Naive thymus-derived CD4-positive, alpha-beta T cell (primary cell): ENCODE measurements at regions not wholly inside any gene's neighbourhood (a gene's known extent, or its start where the extent isn't known, plus 50 kb on each side); places are given as distances from the start of the nearest gene placed in this dataset.

Experiments
- ATAC-seq: fragments of 150-1000 bp; cut with Tn5 transposase; 2 replicates; pipeline ENCODE4 v1.10.0; 2021; ENCODE audit warnings: mild to moderate bottlenecking, moderate library complexity
- CTCF ChIA-PET: fragments of 350-600 bp; sonication (Branson Sonifier 250); formaldehyde crosslinking; loops from one replicate; lab custom pipeline; 2021; ENCODE audit warnings: antibody characterized with exemption; lab: Charles Lee
- POLR2A ChIA-PET: fragments of 350-600 bp; sonication (Branson Sonifier 250); formaldehyde crosslinking; loops from one replicate; lab custom pipeline; 2021; ENCODE audit warnings: antibody characterized with exemption, inconsistent platforms; lab: Charles Lee
- DNase-seq, 9 donors: peaks; one replicate each; pipeline versions ENCODE4 v3.0.0 to v3.0.0-alpha.2; 2020 to 2022; ENCODE audit warnings: mixed read lengths in 1 of 9
- H3K27ac ChIP-seq: one replicate; pipeline ENCODE4 v1.7.0; 2013; ENCODE audit warnings: mild to moderate bottlenecking, low read depth, low read length, moderate library complexity
- H3K27me3 ChIP-seq, 2 donors: one replicate each; pipeline ENCODE4 v1.7.0; 2013; ENCODE audit warnings: low read length in 2 of 2, mild to moderate bottlenecking in 2 of 2, moderate library complexity in 2 of 2; ENCODE audit not compliant: control insufficient read depth in 2 of 2, insufficient read depth in 2 of 2
- H3K36me3 ChIP-seq, 3 experiments: 1 replicate in 2 of 3; 2 replicates in 1 of 3; pipeline ENCODE4 v1.7.0; 2013; ENCODE audit warnings: low read length in 3 of 3, mild to moderate bottlenecking in 3 of 3, moderate library complexity in 1 of 3; ENCODE audit not compliant: insufficient read depth in 3 of 3, control insufficient read depth in 2 of 3
- H3K4me1 ChIP-seq, 2 donors: one replicate each; pipeline ENCODE4 v1.7.0; 2013; ENCODE audit warnings: low read length in 2 of 2, mild to moderate bottlenecking in 2 of 2, moderate library complexity in 1 of 2; ENCODE audit not compliant: control insufficient read depth in 2 of 2, insufficient read depth in 2 of 2
- H3K4me3 ChIP-seq: 2 replicates; pipeline ENCODE4 v1.7.0; 2013; ENCODE audit warnings: mild to moderate bottlenecking, low read length
- H3K9me3 ChIP-seq, 3 experiments: 1 replicate in 2 of 3; 2 replicates in 1 of 3; pipeline ENCODE4 v1.7.0; 2013; ENCODE audit warnings: low read length in 3 of 3; ENCODE audit not compliant: control insufficient read depth in 2 of 3
- H3K27ac Mint-ChIP-seq, 9 donors: one replicate each; pipeline ENCODE4 v1.8.0; 2020 to 2022; ENCODE audit warnings: mixed read lengths in 9 of 9, mild to moderate bottlenecking in 8 of 9, moderate library complexity in 5 of 9, inconsistent platforms in 2 of 9
- H3K27me3 Mint-ChIP-seq, 5 donors: one replicate each; pipeline ENCODE4 v1.8.0; 2021 to 2022; ENCODE audit warnings: mixed read lengths in 5 of 5, mild to moderate bottlenecking in 1 of 5
- H3K36me3 Mint-ChIP-seq, 5 donors: one replicate each; pipeline ENCODE4 v1.8.0; 2020 to 2022; ENCODE audit warnings: mixed read lengths in 5 of 5, mild to moderate bottlenecking in 3 of 5, inconsistent platforms in 1 of 5
- H3K4me1 Mint-ChIP-seq, 7 donors: one replicate each; pipeline ENCODE4 v1.8.0; 2020 to 2022; ENCODE audit warnings: mixed read lengths in 7 of 7, mild to moderate bottlenecking in 3 of 7, inconsistent platforms in 1 of 7
- H3K4me3 Mint-ChIP-seq, 10 donors: one replicate each; pipeline ENCODE4 v1.8.0; 2020 to 2022; ENCODE audit warnings: mild to moderate bottlenecking in 10 of 10, mixed read lengths in 10 of 10, moderate library complexity in 6 of 10, inconsistent platforms in 2 of 10
- H3K9me3 Mint-ChIP-seq, 11 donors: one replicate each; pipeline ENCODE4 v1.8.0; 2020 to 2022; ENCODE audit warnings: mixed read lengths in 11 of 11, mild to moderate bottlenecking in 4 of 11, inconsistent platforms in 1 of 11, moderate library complexity in 1 of 11
- intact Hi-C, 2 donors: fragments of 100-400 bp; cut with micrococcal nuclease; formaldehyde crosslinking; loops; one replicate each; pipeline ENCODE4 v1.15.1; 2023

DNA sequence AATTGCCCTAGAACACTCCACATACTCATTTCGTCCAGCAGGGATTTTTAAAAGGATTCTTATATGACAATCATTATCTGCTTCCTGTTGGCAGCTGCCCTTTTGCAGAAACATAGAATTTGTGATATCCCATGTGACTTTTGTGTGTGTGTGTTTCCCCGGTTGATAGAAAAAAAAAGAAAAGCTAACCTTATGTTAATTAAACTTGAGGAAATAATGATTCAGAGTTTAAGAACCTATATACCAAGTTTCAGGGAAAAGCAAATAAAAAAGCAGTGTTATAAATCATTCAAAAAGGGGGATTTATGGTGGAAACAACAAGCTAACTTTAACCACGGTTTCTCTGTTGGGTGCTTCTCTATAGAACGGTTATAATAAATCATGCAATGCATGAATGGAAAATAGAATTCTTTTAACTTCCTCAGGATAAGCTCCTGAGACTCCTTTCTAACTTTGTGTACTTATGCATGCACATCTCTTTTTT, 826.9 kb upstream of the EYS start:
- no peaks in the 10 kb centered on the region for H3K27me3 ChIP-seq
- DNase-seq = no peak
- Mint-ChIP-seq H3K27me3 (no peaks in the 10 kb centered on the region), H3K4me3 (no peak overlapping the region), H3K27ac (no peak overlapping the region), H3K36me3 (no peaks in the 10 kb centered on the region), H3K4me1 (no peaks in the 10 kb centered on the region), H3K9me3 (peaks cover 0 to 37% (median 2%) of the 10 kb centered on the region in 11 donors)
- ChIA-PET POLR2A (no interaction called here), CTCF (no interaction called here)
- H3K36me3 ChIP-seq = no peaks in the 10 kb centered on the region
- no peak overlapping the region for H3K27ac ChIP-seq
- H3K4me1 ChIP-seq = no peaks in the 10 kb centered on the region
- no peaks in the 10 kb centered on the region for H3K9me3 ChIP-seq
- no peak for ATAC-seq
- H3K4me3 ChIP-seq = no peak overlapping the region
- intact Hi-C loops = no loop called here

DNA sequence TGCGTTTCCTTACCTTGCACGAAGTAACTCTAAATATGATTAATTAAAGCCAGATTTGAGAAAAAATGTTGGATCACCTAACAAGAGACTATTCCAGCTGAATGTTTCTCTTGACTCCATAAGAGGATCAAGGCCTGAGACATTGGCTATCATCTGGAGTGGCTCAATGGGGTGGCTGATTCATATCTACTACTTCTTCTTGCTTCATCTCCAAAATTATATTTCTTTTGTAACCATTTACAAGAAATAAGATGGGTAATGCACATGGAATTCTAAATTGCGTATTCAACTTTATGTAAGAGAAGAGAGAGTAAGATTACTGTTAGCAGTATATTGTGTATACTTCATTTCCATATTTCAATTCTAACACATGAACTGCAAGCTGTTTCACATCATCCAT, 819.0 kb upstream of the EYS start:
- intact Hi-C loops = no loop called here
- H3K27me3 ChIP-seq = no peaks in the 10 kb centered on the region
- H3K36me3 ChIP-seq = no peaks in the 10 kb centered on the region
- Mint-ChIP-seq H3K27ac (no peak overlapping the region), H3K27me3 (no peaks in the 10 kb centered on the region), H3K4me1 (no peaks in the 10 kb centered on the region), H3K4me3 (no peak overlapping the region), H3K9me3 (peaks cover 0 to 11% (median 0%) of the 10 kb centered on the region in 11 donors), H3K36me3 (no peaks in the 10 kb centered on the region)
- H3K4me3 ChIP-seq = no peak overlapping the region
- no peak overlapping the region for H3K27ac ChIP-seq
- no peaks in the 10 kb centered on the region for H3K4me1 ChIP-seq
- DNase-seq (no peak), ATAC-seq (no peak)
- ChIA-PET POLR2A (no interaction called here), CTCF (no interaction called here)
- H3K9me3 ChIP-seq = no peaks in the 10 kb centered on the region

DNA sequence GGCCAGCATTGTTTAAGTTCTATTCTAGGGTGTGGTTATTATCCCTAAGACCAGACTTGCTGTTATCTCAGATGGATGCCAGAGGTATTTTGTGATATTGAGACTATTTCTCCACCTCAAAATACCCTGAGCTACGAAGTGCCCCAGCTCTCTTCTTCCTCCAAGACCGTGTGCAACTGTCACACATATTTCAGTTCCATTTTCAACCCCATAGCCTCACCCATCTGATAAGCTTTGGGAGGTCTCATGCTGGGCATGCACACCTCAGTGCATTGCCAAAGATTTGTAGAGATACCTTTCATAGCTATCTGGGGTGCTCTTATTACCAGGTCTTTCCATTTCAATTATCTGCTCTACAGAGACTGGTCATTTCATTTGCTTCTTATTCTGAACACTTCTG, 815.8 kb upstream of the EYS start:
- Mint-ChIP-seq H3K4me3 (no peak overlapping the region), H3K27me3 (no peaks in the 10 kb centered on the region), H3K9me3 (peaks cover 0 to 12% (median 3%) of the 10 kb centered on the region in 11 donors), H3K4me1 (no peaks in the 10 kb centered on the region), H3K36me3 (no peaks in the 10 kb centered on the region), H3K27ac (no peak overlapping the region)
- Histone ChIP-seq H3K4me3 (no peak overlapping the region), H3K9me3 (no peaks in the 10 kb centered on the region), H3K36me3 (no peaks in the 10 kb centered on the region), H3K27ac (no peak overlapping the region), H3K4me1 (no peaks in the 10 kb centered on the region), H3K27me3 (no peaks in the 10 kb centered on the region)
- intact Hi-C loops = no loop called here
- DNase-seq (no peak), ATAC-seq (no peak)
- ChIA-PET CTCF (no interaction called here), POLR2A (no interaction called here)

GRCh38 chr6:66516377-66516776, 809.4 kb upstream of the EYS start:
- H3K4me1 Mint-ChIP-seq = no peaks in the 10 kb centered on the region
- DNase-seq (no peak), ATAC-seq (no peak)
- H3K36me3 Mint-ChIP-seq = peaks cover 0 to 3% (median 0%) of the 10 kb centered on the region in 5 donors
- H3K4me3 Mint-ChIP-seq = no peak overlapping the region
- Histone ChIP-seq H3K9me3 (no peaks in the 10 kb centered on the region), H3K4me3 (no peak overlapping the region), H3K27me3 (no peaks in the 10 kb centered on the region), H3K36me3 (no peaks in the 10 kb centered on the region), H3K27ac (no peak overlapping the region), H3K4me1 (no peaks in the 10 kb centered on the region)
- CTCF ChIA-PET = no interaction called here
- POLR2A ChIA-PET = no interaction called here
- H3K27me3 Mint-ChIP-seq = no peaks in the 10 kb centered on the region
- intact Hi-C loops = no loop called here
- peaks cover 0 to 29% (median 4%) of the 10 kb centered on the region in 11 donors for H3K9me3 Mint-ChIP-seq
- no peak overlapping the region for H3K27ac Mint-ChIP-seq

- intact Hi-C loops = no loop called here
- no peak overlapping the region for H3K4me3 ChIP-seq
- DNase-seq (no peak), ATAC-seq (no peak)
- H3K4me1 ChIP-seq = no peaks in the 10 kb centered on the region
- Mint-ChIP-seq H3K4me3 (no peak overlapping the region), H3K9me3 (peaks cover 1 to 34% (median 8%) of the 10 kb centered on the region in 11 donors), H3K27ac (no peak overlapping the region), H3K4me1 (no peaks in the 10 kb centered on the region), H3K27me3 (no peaks in the 10 kb centered on the region), H3K36me3 (no peaks in the 10 kb centered on the region)
- no peaks in the 10 kb centered on the region for H3K27me3 ChIP-seq
- POLR2A ChIA-PET = no interaction called here
- H3K9me3 ChIP-seq = no peaks in the 10 kb centered on the region
- H3K27ac ChIP-seq = no peak overlapping the region
- H3K36me3 ChIP-seq = no peaks in the 10 kb centered on the region
- CTCF ChIA-PET = no interaction called here
Observed at GRCh38 chr6:66508433-66508832, 801.4 kb upstream of the EYS start.

GRCh38 chr6:66499851-66500250, 792.8 kb upstream of the EYS start:
- H3K4me1 ChIP-seq = no peaks in the 10 kb centered on the region
- peaks cover 0 to 14% (median 5%) of the 10 kb centered on the region in 11 donors for H3K9me3 Mint-ChIP-seq
- H3K27me3 ChIP-seq = no peaks in the 10 kb centered on the region
- intact Hi-C loops = no loop called here
- DNase-seq = no peak
- ATAC-seq = no peak
- H3K27me3 Mint-ChIP-seq = no peaks in the 10 kb centered on the region
- no peak overlapping the region for H3K4me3 ChIP-seq
- H3K27ac ChIP-seq = no peak overlapping the region
- no peaks in the 10 kb centered on the region for H3K4me1 Mint-ChIP-seq
- H3K36me3 ChIP-seq = no peaks in the 10 kb centered on the region
- H3K4me3 Mint-ChIP-seq = no peak overlapping the region
- ChIA-PET POLR2A (no interaction called here), CTCF (no interaction called here)
- no peaks in the 10 kb centered on the region for H3K9me3 ChIP-seq
- no peak overlapping the region for H3K27ac Mint-ChIP-seq
- H3K36me3 Mint-ChIP-seq = no peaks in the 10 kb centered on the region

DNA sequence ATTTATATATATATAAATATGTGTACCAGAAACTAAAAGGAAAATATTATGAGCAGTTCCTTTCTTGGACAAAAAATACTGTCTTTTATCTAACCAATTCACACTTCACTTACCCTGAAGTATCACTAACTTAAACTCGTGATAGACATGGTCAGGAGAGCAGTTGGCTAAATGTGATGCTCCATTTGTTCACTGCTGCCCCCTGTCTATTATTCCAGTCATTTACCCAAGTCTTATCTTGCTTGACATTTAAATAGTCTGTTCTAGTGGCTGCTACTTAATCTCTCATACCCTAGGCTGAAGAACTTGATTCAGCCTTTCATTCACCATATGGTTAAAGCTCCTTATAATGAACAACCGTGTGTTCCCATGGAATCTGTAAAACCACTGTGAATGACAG, 789.6 kb upstream of the EYS start:
- ChIA-PET CTCF (interaction anchor here (1.0 kb wide), 1 partner anchor 13 kb away, joined by 3 read pairs; no protein-coding TSS in a partner anchor), POLR2A (no interaction called here)
- Mint-ChIP-seq H3K4me3 (no peak overlapping the region), H3K4me1 (no peaks in the 10 kb centered on the region), H3K36me3 (no peaks in the 10 kb centered on the region), H3K27ac (no peak overlapping the region), H3K27me3 (no peaks in the 10 kb centered on the region), H3K9me3 (peaks cover 0 to 14% (median 8%) of the 10 kb centered on the region in 11 donors)
- DNase-seq = no peak
- no peak for ATAC-seq
- intact Hi-C loops = no loop called here
- Histone ChIP-seq H3K4me1 (no peaks in the 10 kb centered on the region), H3K27ac (no peak overlapping the region), H3K36me3 (no peaks in the 10 kb centered on the region), H3K4me3 (no peak overlapping the region), H3K9me3 (no peaks in the 10 kb centered on the region), H3K27me3 (no peaks in the 10 kb centered on the region)
